Left colon (tissue), 2 donors: ENCODE measurements at regions not wholly inside any gene's neighbourhood (a gene's known extent, or its start where the extent isn't known, plus 50 kb on each side); places are given as distances from the start of the nearest gene placed in this dataset.
"Not testable (repeated sequence)": the region's sequence is repeated elsewhere in the genome, so short reads cannot be mapped to it uniquely, and the experiment has no call there.

Experiments used
- ATAC-seq: fragments of 200-7000 bp; cut with Tn5 transposase; one replicate; pipeline ENCODE4 v1.9.1; 2020; ENCODE audit warnings: mild to moderate bottlenecking, moderate library complexity
- DNase-seq, 2 donors: peaks; one replicate each; pipeline ENCODE4 v3.0.0-alpha.2; 2020
- intact Hi-C, 2 donors: fragments of 100-400 bp; cut with DNase I in 1 of 2; cut with micrococcal nuclease in 1 of 2; formaldehyde crosslinking; loops; one replicate each; pipeline versions ENCODE4 v1.11.2 to v1.14.0; 2022; cut with DNase I, micrococcal nuclease
- donor health status: DM: no; HTN: no; CAD: no.
- donor health status: DM: yes; HTN: yes; CAD: no.

DNA sequence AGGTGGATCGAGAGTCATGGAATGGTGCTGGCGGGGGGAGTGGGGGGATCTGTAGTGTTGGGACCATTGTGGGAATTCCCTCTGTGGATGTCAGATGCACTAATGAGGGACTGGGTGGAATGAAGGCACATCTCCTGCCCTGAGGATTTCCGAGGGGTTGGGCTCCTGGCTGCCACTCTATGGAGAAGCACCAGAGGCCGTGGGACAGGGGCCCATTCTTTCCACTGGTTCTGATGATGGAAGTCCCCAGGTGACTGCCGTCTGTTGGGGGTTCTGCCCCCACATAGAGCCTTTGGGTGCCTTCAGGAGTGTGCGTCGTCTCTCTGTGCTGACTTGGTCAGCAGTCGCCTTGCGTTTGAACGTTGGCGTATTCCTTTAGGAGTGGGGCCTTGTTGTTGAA, 202.9 kb downstream of the GLRX3 start:
- ATAC-seq = no peak
- intact Hi-C loops = no loop called here
- DNase-seq = no peak

GRCh38 chr10:130339911-130340310, 203.7 kb downstream of the GLRX3 start:
- DNase-seq (no peak), ATAC-seq (no peak)
- intact Hi-C loops = no loop called here

- ATAC-seq = no peak
- no peak for DNase-seq
- intact Hi-C loops = no loop called here
These were observed 204.6 kb downstream of the GLRX3 start for GRCh38 chr10:130340816-130341215.

- DNase-seq (no peak), ATAC-seq (no peak)
- intact Hi-C loops = no loop called here
These were observed 205.2 kb downstream of the GLRX3 start for GRCh38 chr10:130341356-130341755.

DNA sequence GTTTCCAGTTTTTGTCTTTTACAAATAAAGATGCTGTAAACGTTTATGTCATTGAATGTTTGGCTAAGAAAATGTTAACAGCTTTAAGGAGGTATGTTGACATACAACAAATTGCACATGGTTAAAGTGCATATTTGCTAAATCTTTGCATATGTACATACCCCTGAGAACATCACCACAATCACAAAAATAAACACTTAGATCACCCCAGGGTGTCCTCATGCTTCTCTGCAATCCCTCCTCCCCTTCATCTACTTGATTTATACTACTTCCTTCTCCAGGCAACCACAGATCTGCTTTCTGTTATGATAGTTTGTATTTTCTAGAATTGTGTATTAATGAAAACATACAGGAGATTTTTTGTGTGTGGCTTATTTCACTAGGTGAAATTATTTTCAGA, 209.5 kb downstream of the GLRX3 start:
- intact Hi-C loops = no loop called here
- no peak for ATAC-seq
- no peak for DNase-seq

GRCh38 chr10:130350996-130351395, 214.8 kb downstream of the GLRX3 start:
- intact Hi-C loops = no loop called here
- ATAC-seq (no peak), DNase-seq (no peak)

DNA sequence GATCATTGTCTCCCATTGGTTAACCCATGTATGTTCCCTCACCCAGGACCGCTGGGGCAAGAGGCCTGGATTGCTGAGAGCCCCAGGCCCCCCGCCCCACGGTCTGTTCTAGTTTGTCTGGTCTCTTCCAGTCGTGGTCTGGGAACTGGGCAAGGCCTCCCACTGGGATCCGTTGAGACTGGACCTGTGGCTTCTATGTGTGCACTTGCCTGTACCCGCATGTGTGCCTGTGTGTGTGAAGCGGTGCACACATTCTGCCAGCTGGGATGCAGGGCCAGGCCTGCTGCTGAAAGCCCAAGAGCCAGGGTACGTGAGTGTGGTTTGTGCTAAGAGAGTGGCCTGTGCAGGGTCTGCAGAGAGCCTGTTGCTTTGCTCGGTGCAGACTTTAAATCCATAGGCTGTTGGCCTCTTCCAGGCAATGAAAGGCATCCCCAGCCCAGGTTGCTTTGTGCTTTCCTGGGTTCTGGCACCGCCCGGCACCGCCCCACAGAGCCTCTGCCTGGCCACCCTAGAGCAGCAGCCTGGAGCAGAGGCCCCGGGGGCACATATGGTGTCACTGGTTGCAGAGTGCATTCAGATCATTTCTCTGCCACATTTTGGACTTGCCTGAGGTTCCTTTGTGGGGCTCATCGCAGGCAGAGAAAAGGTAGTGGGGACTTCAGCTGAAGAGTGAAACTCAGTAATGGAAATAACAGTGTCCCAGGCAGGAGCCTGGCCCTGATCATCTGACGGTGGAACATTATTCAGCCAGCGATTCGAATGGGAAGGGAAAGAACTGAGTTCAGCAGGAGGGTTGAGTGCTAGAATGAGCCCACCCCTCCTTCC, 215.5 kb downstream of the GLRX3 start:
- no peak for DNase-seq
- ATAC-seq = no peak
- intact Hi-C loops = no loop called here

DNA sequence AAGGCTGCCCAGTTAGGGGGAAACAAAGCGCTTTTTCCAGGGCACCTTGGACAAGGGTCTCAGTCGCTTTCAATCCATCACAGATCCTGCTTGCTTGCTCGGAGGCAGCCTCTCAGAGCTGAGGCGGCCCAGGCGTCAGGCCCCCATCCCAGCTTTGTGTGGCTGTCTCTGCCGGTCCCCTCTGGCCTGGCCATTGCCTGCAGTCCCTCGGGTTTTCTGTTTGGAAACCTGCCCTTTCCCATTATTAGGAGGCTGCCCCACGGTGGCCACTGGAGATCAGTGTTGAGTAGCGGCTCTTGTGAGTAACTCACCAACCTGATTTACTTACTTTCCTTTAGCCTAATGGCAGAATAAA, 216.1 kb downstream of the GLRX3 start:
- no peak for DNase-seq
- no peak for ATAC-seq
- intact Hi-C loops = no loop called here

GRCh38 chr10:130353928-130354572, 217.9 kb downstream of the GLRX3 start:
- no peak for ATAC-seq
- intact Hi-C loops = no loop called here
- DNase-seq = no peak

- intact Hi-C loops = no loop called here
- ATAC-seq (no peak), DNase-seq (no peak)
These were observed 218.4 kb downstream of the GLRX3 start for GRCh38 chr10:130354573-130354954.

DNA sequence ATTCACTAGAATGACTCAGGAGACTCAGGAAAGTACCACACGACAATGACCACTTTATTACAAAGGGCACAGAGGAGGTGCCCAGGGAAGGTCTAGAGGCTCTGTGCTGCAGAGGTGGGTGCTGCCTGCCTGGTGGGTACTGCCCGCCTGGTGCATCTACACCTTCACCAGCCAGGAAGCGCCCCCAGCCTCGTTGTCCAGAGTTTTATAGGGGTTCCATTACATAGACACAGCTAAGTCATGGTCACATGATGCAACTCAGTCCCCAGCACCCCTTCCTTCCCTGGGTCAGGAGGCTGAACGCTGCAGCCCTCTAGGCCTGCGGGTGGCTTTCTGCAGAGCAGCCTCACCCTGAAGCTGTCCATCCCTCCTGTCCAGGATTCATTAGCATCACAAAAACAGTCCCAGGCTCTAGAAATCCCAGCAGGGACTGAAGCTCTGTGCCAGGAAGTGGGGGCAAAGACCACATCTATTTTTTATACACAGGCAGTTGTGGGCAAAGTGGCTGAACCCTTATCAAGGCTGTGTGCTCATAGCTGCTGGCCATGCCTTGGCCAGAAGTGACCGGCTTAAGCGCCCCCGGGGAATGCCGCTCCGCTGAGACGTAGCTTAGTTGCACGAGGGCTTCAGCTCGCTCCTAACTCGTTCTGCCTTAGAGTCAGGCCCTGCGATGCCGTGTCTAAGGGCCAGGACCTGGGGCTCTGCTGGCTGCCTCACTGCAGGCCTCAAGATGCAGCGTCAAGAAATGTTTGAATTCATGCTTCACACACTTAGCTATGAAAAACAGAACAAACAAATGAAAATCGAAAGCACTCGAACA, 219.0 kb downstream of the GLRX3 start:
- DNase-seq (no peak), ATAC-seq (no peak)
- intact Hi-C loops = no loop called here

- ATAC-seq, intact Hi-C loops, DNase-seq: not testable (repeated sequence)
These were observed 220.2 kb downstream of the GLRX3 start for GRCh38 chr10:130356429-130356828.

- DNase-seq (no peak), ATAC-seq (no peak)
- intact Hi-C loops = no loop called here
These were observed 221.0 kb downstream of the GLRX3 start for GRCh38 chr10:130357226-130357625.

- ATAC-seq = no peak
- intact Hi-C loops = no loop called here
- no peak for DNase-seq
These were observed 221.8 kb downstream of the GLRX3 start for GRCh38 chr10:130357951-130358350.

- DNase-seq = no peak
- intact Hi-C loops = no loop called here
- no peak for ATAC-seq
These were observed 222.9 kb downstream of the GLRX3 start for GRCh38 chr10:130358981-130359650.

DNA sequence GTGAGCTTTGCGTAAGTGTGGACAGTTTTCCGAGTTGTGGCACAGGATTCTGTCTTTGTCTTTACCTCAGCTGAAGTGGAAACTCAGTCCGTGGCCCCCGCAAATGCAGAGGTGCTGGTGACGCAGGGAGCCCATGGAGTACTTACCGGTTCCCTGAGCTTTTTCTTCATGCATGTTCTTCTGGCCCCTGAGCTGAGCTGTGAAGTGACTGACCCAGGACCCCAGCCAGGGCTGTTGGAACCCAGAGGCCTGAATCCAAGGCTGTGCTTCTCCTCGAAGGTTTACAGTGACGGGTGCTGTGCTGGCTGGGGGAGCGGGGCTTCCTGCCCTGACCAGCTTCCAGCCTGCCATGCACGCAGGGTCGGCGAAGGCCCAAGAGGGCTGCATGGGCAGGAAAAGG, 223.5 kb downstream of the GLRX3 start:
- intact Hi-C loops = no loop called here
- no peak for ATAC-seq
- DNase-seq = no peak

GRCh38 chr10:130360826-130361311, 224.7 kb downstream of the GLRX3 start:
- ATAC-seq = no peak
- intact Hi-C loops = no loop called here
- no peak for DNase-seq

DNA sequence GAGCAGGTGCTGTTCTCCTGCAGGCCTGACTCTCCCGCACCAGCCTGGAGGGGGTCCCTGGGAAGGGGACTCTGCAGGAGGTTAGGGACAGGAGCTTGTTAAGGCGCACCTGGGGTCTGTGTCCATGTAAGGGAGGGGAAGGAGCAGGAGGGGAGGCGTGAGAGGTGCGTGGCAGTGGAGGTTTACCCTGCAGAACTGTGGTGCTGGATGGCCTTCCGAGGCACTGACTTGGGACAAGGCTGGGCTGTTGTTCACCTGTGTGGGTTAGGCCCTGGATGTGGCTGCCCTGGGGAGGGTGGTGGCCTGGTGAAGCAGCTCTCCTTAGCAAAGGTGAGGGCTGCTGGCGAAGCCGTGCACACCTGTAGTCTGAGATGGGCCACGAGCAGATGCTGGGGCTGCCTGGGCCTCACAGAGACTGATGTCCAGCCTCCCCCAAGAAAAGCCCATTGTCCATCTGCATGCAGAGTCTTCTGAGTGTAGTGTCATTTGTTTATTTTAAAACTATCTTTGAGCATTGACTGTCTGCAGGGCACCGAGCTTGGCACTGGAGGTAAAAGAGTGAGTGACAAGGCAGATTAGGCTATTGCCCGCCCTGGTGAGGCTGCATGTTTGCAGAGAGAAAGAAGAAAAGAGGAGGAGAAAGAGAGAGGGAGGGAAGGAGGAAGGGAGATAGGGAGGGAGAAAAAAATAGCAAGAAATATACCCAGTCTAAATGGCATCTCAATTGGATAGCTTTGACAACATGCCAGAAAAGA, 225.3 kb downstream of the GLRX3 start:
- ATAC-seq (no peak), DNase-seq (no peak)
- intact Hi-C loops = no loop called here
